GM10248 (cell line): ENCODE measurements at regions not wholly inside any gene's neighbourhood (a gene's known extent, or its start where the extent isn't known, plus 50 kb on each side); places are given as distances from the start of the nearest gene placed in this dataset.

Experiments used
- CTCF ChIA-PET: fragments of 300-600 bp; sonication (Branson Sonifier 250); formaldehyde crosslinking; extraction: SDS; loops from one replicate; lab custom pipeline; 2021; ENCODE audit warnings: antibody characterized with exemption; lab: Yijun Ruan, JAX
- POLR2A ChIA-PET: fragments of 350-650 bp; sonication (Branson Sonifier 250); formaldehyde crosslinking; extraction: SDS; loops from one replicate; lab custom pipeline; 2020; ENCODE audit warnings: antibody characterized with exemption; lab: Yijun Ruan, JAX
- DNase-seq: peaks from one replicate; pipeline ENCODE4 v3.0.0; 2012; ENCODE audit errors: extremely low spot score
- TF ChIP-seq, protein P1 (sequence below): IDR thresholded peaks from 2 replicates; pipeline ENCODE4 v1.5.1; 2012; ENCODE audit warnings: mild to moderate bottlenecking, low read depth; ENCODE audit errors: extremely low read depth, missing control alignments, control extremely low read depth

- TF ChIP-seq, protein P1, sequence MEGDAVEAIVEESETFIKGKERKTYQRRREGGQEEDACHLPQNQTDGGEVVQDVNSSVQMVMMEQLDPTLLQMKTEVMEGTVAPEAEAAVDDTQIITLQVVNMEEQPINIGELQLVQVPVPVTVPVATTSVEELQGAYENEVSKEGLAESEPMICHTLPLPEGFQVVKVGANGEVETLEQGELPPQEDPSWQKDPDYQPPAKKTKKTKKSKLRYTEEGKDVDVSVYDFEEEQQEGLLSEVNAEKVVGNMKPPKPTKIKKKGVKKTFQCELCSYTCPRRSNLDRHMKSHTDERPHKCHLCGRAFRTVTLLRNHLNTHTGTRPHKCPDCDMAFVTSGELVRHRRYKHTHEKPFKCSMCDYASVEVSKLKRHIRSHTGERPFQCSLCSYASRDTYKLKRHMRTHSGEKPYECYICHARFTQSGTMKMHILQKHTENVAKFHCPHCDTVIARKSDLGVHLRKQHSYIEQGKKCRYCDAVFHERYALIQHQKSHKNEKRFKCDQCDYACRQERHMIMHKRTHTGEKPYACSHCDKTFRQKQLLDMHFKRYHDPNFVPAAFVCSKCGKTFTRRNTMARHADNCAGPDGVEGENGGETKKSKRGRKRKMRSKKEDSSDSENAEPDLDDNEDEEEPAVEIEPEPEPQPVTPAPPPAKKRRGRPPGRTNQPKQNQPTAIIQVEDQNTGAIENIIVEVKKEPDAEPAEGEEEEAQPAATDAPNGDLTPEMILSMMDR = no peak
- ChIA-PET POLR2A (no interaction called here), CTCF (interaction anchor here (1.4 kb wide), 1 partner anchor 29 kb away, joined by 5 read pairs; no protein-coding TSS in a partner anchor)
- DNase-seq = no peak
Measured at GRCh38 chr1:201589186-201589585, 50.3 kb downstream of the NAV1 start.

GRCh38 chr1:201590474-201590873 is 51.5 kb downstream of the NAV1 start:
- ChIA-PET CTCF (interaction anchor here (1.2 to 1.9 kb wide), 4 partner anchors 10 to 31 kb away, joined by 4 to 5 read pairs (median 5); no protein-coding TSS in a partner anchor), POLR2A (interaction anchor here (0.5 kb wide), 1 partner anchor 1436 kb away, joined by 5 read pairs; no protein-coding TSS in a partner anchor)
- TF ChIP-seq, protein P1 = no peak
- no peak for DNase-seq

DNA sequence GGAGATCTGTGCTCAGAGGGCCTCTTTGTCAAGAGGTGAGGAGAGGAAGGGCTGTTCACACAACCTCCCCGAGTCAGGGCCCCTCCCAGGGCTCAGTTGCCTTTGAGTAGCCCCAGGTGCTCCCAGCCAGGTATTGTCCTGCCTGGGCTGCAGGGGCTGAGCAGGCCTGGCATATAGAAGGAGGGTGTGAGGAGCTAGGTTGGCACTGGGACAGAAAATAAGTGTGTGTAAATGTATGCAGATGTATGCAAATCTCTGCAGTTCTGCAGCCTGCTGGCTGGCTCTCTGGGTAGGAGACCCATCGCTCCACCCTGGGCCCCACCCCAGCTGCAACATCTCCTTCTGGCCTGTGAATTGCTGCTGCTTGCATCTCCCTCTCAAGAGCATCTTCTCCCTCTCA is 52.4 kb downstream of the NAV1 start:
- TF ChIP-seq, protein P1 = no peak
- CTCF ChIA-PET = interaction anchor here (1.4 to 1.9 kb wide), 2 partner anchors 19 to 32 kb away, joined by 5 read pairs; no protein-coding TSS in a partner anchor
- DNase-seq = no peak
- POLR2A ChIA-PET = no interaction called here

- DNase-seq = no peak
- TF ChIP-seq, protein P1 = no peak
- ChIA-PET CTCF (interaction anchor here (1.9 kb wide), 1 partner anchor 32 kb away, joined by 5 read pairs; no protein-coding TSS in a partner anchor), POLR2A (no interaction called here)
Measured at GRCh38 chr1:201591981-201592380, 53.1 kb downstream of the NAV1 start.

DNA sequence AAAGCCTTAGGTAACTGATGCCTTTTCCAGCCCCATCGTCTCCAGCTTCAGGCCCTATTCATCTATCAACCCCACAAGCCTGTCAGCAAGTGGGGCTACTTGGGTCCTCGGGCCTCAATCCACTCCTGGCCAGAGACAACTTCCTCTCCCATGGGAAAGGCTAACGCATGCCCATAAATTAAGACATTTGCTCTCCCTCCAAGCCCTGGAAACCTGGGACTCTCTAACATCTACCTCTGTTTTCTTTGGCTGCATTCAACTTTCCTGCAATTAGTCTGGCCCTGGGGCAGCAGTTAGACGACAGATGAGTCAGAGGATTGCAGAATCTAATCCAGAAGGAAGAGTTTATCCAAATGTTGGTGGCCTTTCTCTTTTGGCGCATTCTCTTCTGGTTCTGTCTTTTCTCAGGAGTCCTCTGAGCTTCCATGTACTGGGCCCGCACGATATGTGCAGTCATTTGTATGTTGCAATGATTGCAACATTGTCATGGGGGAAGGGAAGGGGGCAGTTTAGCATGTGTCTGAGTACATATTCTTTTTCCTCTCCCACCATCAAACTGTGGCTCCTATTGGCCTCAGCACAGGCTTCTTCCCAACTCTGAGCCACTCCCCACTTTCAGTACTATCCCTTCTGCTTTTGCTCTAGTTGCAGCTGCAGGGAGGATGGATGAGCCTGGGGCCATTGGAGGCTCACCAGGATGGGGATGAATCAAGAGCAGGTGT is 54.4 kb downstream of the NAV1 start:
- DNase-seq = no peak
- POLR2A ChIA-PET = no interaction called here
- CTCF ChIA-PET = no interaction called here
- TF ChIP-seq, protein P1 = no peak

- TF ChIP-seq, protein P1 = no peak
- CTCF ChIA-PET = interaction anchor here (1.1 kb wide), 1 partner anchor 17 kb away, joined by 3 read pairs; no protein-coding TSS in a partner anchor
- no peak for DNase-seq
- POLR2A ChIA-PET = no interaction called here
Measured at GRCh38 chr1:201594575-201595245, 55.8 kb downstream of the NAV1 start.
